PC-3 (cell line): ENCODE measurements at regions not wholly inside any gene's neighbourhood (a gene's known extent, or its start where the extent isn't known, plus 50 kb on each side); places are given as distances from the start of the nearest gene placed in this dataset.

ENCODE experiments used
- CTCF ChIP-seq: fragments of 300-600 bp; sonication (generic); conservative IDR thresholded peaks from 2 replicates; pipeline ENCODE4 v1.5.1; 2017; ENCODE audit warnings: antibody characterized with exemption, low read depth, mild to moderate bottlenecking, low read length
- EZH2 ChIP-seq: fragments of 300-600 bp; sonication (generic); IDR thresholded peaks from one replicate; pipeline ENCODE4 v1.6.1; 2017; ENCODE audit warnings: antibody characterized with exemption, mild to moderate bottlenecking, low read length; ENCODE audit not compliant: unreplicated experiment

- no peak for TF ChIP-seq EZH2
- no peak for TF ChIP-seq CTCF
Observed at GRCh38 chr4:30370105-30370504, 350.1 kb upstream of the PCDH7 start.
